ENCODE measurements at regions not wholly inside any gene's neighbourhood (a gene's known extent, or its start where the extent isn't known, plus 50 kb on each side); places are given as distances from the start of the nearest gene placed in this dataset.

DNA sequence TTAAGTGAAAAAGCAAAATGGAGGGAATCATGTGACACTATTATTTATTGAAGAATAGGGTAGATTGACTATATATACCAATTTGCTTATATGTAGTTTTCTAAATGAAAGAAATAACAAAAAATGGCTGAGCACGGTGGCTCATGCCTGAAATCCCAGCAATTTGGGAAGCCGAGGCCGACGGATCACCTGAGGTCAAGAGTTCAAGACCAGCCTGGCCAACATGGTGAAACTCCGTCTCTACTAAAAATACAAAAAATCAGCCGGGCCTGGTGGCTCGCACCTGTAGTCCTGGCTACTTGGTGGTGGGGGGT lies 59.3 kb upstream of the MYCN start:
- no peak for TF ChIP-seq CHD2 (IDR thresholded peaks at IDR 0.05; ENCODE audit: low read length)
- TF ChIP-seq, protein P1, sequence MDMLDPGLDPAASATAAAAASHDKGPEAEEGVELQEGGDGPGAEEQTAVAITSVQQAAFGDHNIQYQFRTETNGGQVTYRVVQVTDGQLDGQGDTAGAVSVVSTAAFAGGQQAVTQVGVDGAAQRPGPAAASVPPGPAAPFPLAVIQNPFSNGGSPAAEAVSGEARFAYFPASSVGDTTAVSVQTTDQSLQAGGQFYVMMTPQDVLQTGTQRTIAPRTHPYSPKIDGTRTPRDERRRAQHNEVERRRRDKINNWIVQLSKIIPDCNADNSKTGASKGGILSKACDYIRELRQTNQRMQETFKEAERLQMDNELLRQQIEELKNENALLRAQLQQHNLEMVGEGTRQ (IDR thresholded peaks at IDR 0.05; ENCODE audit: low read length), result no peak
- no peak for TF ChIP-seq E2F6 (IDR thresholded peaks at IDR 0.05)
- no peak for TF ChIP-seq RBBP5 (IDR thresholded peaks at IDR 0.05; ENCODE audit: borderline replicate concordance, low read depth, low read length)
- no peak for TF ChIP-seq RFX5 (IDR thresholded peaks at IDR 0.05; ENCODE audit: borderline replicate concordance, low read depth, low read length)
- TF ChIP-seq EP300 (IDR thresholded peaks at IDR 0.05; ENCODE audit: borderline replicate concordance in 1 of 2, low read depth in 2 of 2, low read length in 2 of 2), result no peak
- no peak for TF ChIP-seq NRF1 (IDR thresholded peaks at IDR 0.05; ENCODE audit: low read depth, low read length)
- no peak overlapping the region for H3K4me2 ChIP-seq (ENCODE audit: insufficient read depth in 1 of 2, low read depth in 2 of 2, low read length in 2 of 2)
- H3K9ac ChIP-seq (replicated peaks in 1 of 4; ENCODE audit: extremely low read depth in 1 of 4, low read depth in 3 of 4, low read length in 3 of 4), result no peak overlapping the region
- no peak overlapping the region for H2BK20ac ChIP-seq (ENCODE audit: low read length)
- H3K79me1 ChIP-seq (ENCODE audit: low read depth, low read length), result no peaks in the 10 kb centered on the region
- H3K14ac ChIP-seq (ENCODE audit: insufficient read length), result no peak overlapping the region
- H3K4me3 ChIP-seq (ENCODE audit: extremely low read depth in 1 of 4, insufficient read depth in 2 of 4, low read depth in 3 of 4, low read length in 4 of 4), result no peak overlapping the region
- no peaks in the 10 kb centered on the region for H3K36me3 ChIP-seq (ENCODE audit: control insufficient read depth in 2 of 4, insufficient read depth in 4 of 4, low read length in 3 of 4)
- WGBS, 2 experiments (ENCODE audit: extremely low coverage in 1 of 2, insufficient coverage in 1 of 2, insufficient read length in 1 of 2, insufficient replicate concordance in 2 of 2, low coverage in 1 of 2, low lambda C conversion rate in 2 of 2, missing lambda C conversion rate in 1 of 2), result 83% methylated on average over 6 of the region's 7 CpGs; no CpG with 5 or more reads in 1 of the 2 experiments
- no peak overlapping the region for H3K18ac ChIP-seq (ENCODE audit: extremely low read depth, low read length)
- no peak overlapping the region for H2BK120ac ChIP-seq (replicated peaks; ENCODE audit: low read depth, low read length)
- H3K79me2 ChIP-seq (ENCODE audit: control insufficient read depth in 1 of 2, insufficient read depth in 2 of 2, low read length in 2 of 2), result no peaks in the 10 kb centered on the region
- no peak overlapping the region for H2BK12ac ChIP-seq (ENCODE audit: low read depth, low read length)
- H2AK5ac ChIP-seq (ENCODE audit: low read depth, low read length), result no peak overlapping the region
- ChIA-PET CTCF (ENCODE audit: partially characterized antibody) (interaction anchor here (1.0 kb wide), 1 partner anchor 50 kb away, joined by 3 read pairs; no protein-coding TSS in a partner anchor), POLR2A (ENCODE audit: partially characterized antibody) (no interaction called here)
- no peaks in the 10 kb centered on the region for H4K20me1 ChIP-seq (replicated peaks in 1 of 2; ENCODE audit: control insufficient read depth in 1 of 2, insufficient read depth in 2 of 2, low read length in 2 of 2)
- peaks cover 3 to 7% of the 10 kb centered on the region in 2 experiments; a peak in 2 of 4 replicates for H3K9me3 ChIP-seq (ENCODE audit: insufficient read depth in 2 of 2, low read depth in 1 of 2, low read length in 1 of 2)
- no peak overlapping the region for H3K27ac ChIP-seq (ENCODE audit: low read depth, low read length)
- no peak overlapping the region for H4K91ac ChIP-seq (replicated peaks; ENCODE audit: insufficient read length, low read length)
- no peak overlapping the region for H2BK5ac ChIP-seq (ENCODE audit: low read depth, low read length)
- no peak overlapping the region for H3K56ac ChIP-seq (replicated peaks; ENCODE audit: insufficient read length, low read depth, low read length)
- H3K27me3 ChIP-seq (replicated peaks in 1 of 4; ENCODE audit: control insufficient read depth in 3 of 4, extremely low read depth in 1 of 4, insufficient read depth in 3 of 4, low read length in 3 of 4), result no peaks in the 10 kb centered on the region
- DNase-seq (ENCODE audit: low read depth in 1 of 2, low spot score in 2 of 2) (no peak), FAIRE-seq (no peak)
- H4K5ac ChIP-seq (ENCODE audit: insufficient read length, low read depth, low read length), result no peak overlapping the region
- H3K4ac ChIP-seq (replicated peaks; ENCODE audit: insufficient read length, low read depth, low read length), result no peak overlapping the region
- no peak overlapping the region for H4K8ac ChIP-seq (ENCODE audit: extremely low read depth, insufficient read depth, low read length)
- no peak overlapping the region for H2AFZ ChIP-seq (ENCODE audit: low read length)
- no peak overlapping the region for H2BK15ac ChIP-seq (ENCODE audit: low read length)
- H3K23me2 ChIP-seq (ENCODE audit: low read depth, low read length), result no peaks in the 10 kb centered on the region; the same call in 1 of the 2 replicates
- no peaks in the 10 kb centered on the region for H3K4me1 ChIP-seq (replicated peaks in 1 of 4; ENCODE audit: control insufficient read depth in 3 of 4, insufficient read depth in 4 of 4, low read length in 3 of 4)
- H3K23ac ChIP-seq (ENCODE audit: insufficient read length), result no peak overlapping the region
